Activated naive CD4-positive, alpha-beta T cell (primary cell): ENCODE measurements at regions not wholly inside any gene's neighbourhood (a gene's known extent, or its start where the extent isn't known, plus 50 kb on each side); places are given as distances from the start of the nearest gene placed in this dataset.

Experiments used
- DNase-seq, 4 experiments: peaks; one replicate each; lab custom pipeline; 2025; lab: John Stamatoyannopoulos, UW

GRCh38 chr5:96284727-96285389 is 148.2 kb downstream of the PCSK1 start:
- no peak for DNase-seq

- no peak for DNase-seq
Observed at GRCh38 chr5:96283589-96283988, 149.5 kb downstream of the PCSK1 start.

- DNase-seq = no peak
Observed at GRCh38 chr5:96282020-96282419, 151.0 kb downstream of the PCSK1 start.

- DNase-seq = no peak
Observed at GRCh38 chr5:96280946-96281393, 152.1 kb downstream of the PCSK1 start.

- no peak for DNase-seq
Observed at GRCh38 chr5:96279801-96280542, 153.1 kb downstream of the PCSK1 start.

- no peak for DNase-seq
Observed at GRCh38 chr5:96278981-96279380, 154.1 kb downstream of the PCSK1 start.

- no peak for DNase-seq
Observed at GRCh38 chr5:96275051-96275450, 158.0 kb downstream of the PCSK1 start.

GRCh38 chr5:96265487-96265886 is 167.6 kb downstream of the PCSK1 start:
- DNase-seq = no peak

- no peak for DNase-seq
Observed at GRCh38 chr5:96264047-96264446, 169.0 kb downstream of the PCSK1 start.

GRCh38 chr5:96262105-96262504 is 170.9 kb downstream of the PCSK1 start:
- DNase-seq = no peak

GRCh38 chr5:96260009-96260408 is 173.0 kb downstream of the PCSK1 start:
- DNase-seq = no peak

GRCh38 chr5:96259151-96259772 is 173.8 kb downstream of the PCSK1 start:
- no peak for DNase-seq

- DNase-seq = no peak
Observed at GRCh38 chr5:96258692-96259091, 174.4 kb downstream of the PCSK1 start.

- DNase-seq = no peak
Observed at GRCh38 chr5:96257904-96258303, 175.1 kb downstream of the PCSK1 start.

GRCh38 chr5:96256795-96257470 is 176.1 kb downstream of the PCSK1 start:
- DNase-seq = no peak

- DNase-seq = no peak
Observed at GRCh38 chr5:96254980-96255691, 177.9 kb downstream of the PCSK1 start.

GRCh38 chr5:96253140-96253539 is 179.9 kb downstream of the PCSK1 start:
- DNase-seq = no peak

- DNase-seq = no peak
Observed at GRCh38 chr5:96252596-96252995, 180.5 kb downstream of the PCSK1 start.

GRCh38 chr5:96250782-96251181 is 182.3 kb downstream of the PCSK1 start:
- DNase-seq = no peak

GRCh38 chr5:96248131-96248530 is 184.9 kb downstream of the PCSK1 start:
- DNase-seq = no peak

- DNase-seq = no peak
Observed at GRCh38 chr5:96247708-96248107, 185.3 kb downstream of the PCSK1 start.
